Panc1 (cell line): ENCODE measurements at regions not wholly inside any gene's neighbourhood (a gene's known extent, or its start where the extent isn't known, plus 50 kb on each side); places are given as distances from the start of the nearest gene placed in this dataset.

Experiments used
- ATAC-seq: fragments of 200-7000 bp; cut with Tn5 transposase; 2 replicates; pipeline ENCODE4 v1.9.1; 2020; ENCODE audit warnings: mild to moderate bottlenecking, moderate library complexity
- BruUV-seq: library from RNA; stranded (reverse); fragments of 400-500 nt; replicated peaks from 2 replicates; lab custom pipeline; 2021; lab: Mats Ljungman, UMichigan
- CTCF ChIA-PET: fragments of 300-600 bp; sonication (Branson Sonifier 250); formaldehyde crosslinking; loops from one replicate; lab custom pipeline; 2022; ENCODE audit warnings: antibody characterized with exemption; lab: Charles Lee
- POLR2A ChIA-PET: fragments of 300-600 bp; sonication (Branson Sonifier 250); formaldehyde crosslinking; loops from one replicate; lab custom pipeline; 2022; ENCODE audit warnings: antibody characterized with exemption; lab: Charles Lee
- DNase-seq: peaks from one replicate; pipeline ENCODE4 v3.0.0-alpha.2; 2010; ENCODE audit warnings: low read depth, low spot score
- H3K27ac ChIP-seq: 2 replicates; pipeline ENCODE4 v1.5.1; 2011; ENCODE audit warnings: mild to moderate bottlenecking, low read length, inconsistent platforms
- H3K27me3 ChIP-seq: fragments of 200-500 bp; sonication (Bioruptor generic); 2 replicates; pipeline ENCODE4 v1.6.0; 2014; ENCODE audit warnings: low read length, inconsistent platforms; ENCODE audit not compliant: control insufficient read depth, insufficient read depth
- H3K36me3 ChIP-seq: fragments of 200-500 bp; sonication (Bioruptor generic); 2 replicates; pipeline ENCODE4 v1.5.1; 2014; ENCODE audit warnings: inconsistent platforms, mild to moderate bottlenecking, low read length, moderate library complexity; ENCODE audit not compliant: control insufficient read depth, insufficient read depth
- H3K4me1 ChIP-seq: 2 replicates; pipeline ENCODE4 v1.5.1; 2011; ENCODE audit warnings: inconsistent platforms, mild to moderate bottlenecking, low read length, moderate library complexity; ENCODE audit not compliant: control insufficient read depth, insufficient read depth
- H3K4me3 ChIP-seq, 2 experiments: 2 replicates each; pipeline ENCODE4 v1.5.1; 2011 to 2012; ENCODE audit warnings: low read depth in 2 of 2, low read length in 2 of 2, mild to moderate bottlenecking in 2 of 2, inconsistent platforms in 1 of 2, moderate library complexity in 1 of 2
- H3K9me3 ChIP-seq: fragments of 200-500 bp; sonication (Bioruptor generic); 2 replicates; pipeline ENCODE4 v1.5.1; 2014; ENCODE audit warnings: low read depth, mild to moderate bottlenecking, inconsistent platforms, low read length, moderate library complexity; ENCODE audit not compliant: control insufficient read depth, insufficient read depth
- CTCF ChIP-seq: fragments of 450-650 bp; IDR thresholded peaks from 2 replicates; pipeline ENCODE4 v1.5.1; 2017; ENCODE audit warnings: mild to moderate bottlenecking
- POLR2AphosphoS5 ChIP-seq: IDR thresholded peaks from 2 replicates; pipeline ENCODE4 v1.6.1; 2012; ENCODE audit warnings: mild to moderate bottlenecking, low read depth, low read length, moderate library complexity
- REST ChIP-seq, 2 experiments: IDR thresholded peaks; 2 replicates each; pipeline ENCODE4 v1.6.1; 2011 to 2012; ENCODE audit warnings: low read depth in 2 of 2, control low read depth in 1 of 2, low read length in 1 of 2, mild to moderate bottlenecking in 1 of 2, moderate library complexity in 1 of 2; ENCODE audit not compliant: insufficient read depth in 1 of 2
- SIN3A ChIP-seq: IDR thresholded peaks from 2 replicates; pipeline ENCODE4 v1.6.1; 2012; ENCODE audit warnings: low read depth, mild to moderate bottlenecking, low read length, moderate library complexity, borderline replicate concordance; ENCODE audit not compliant: insufficient read depth
- TCF7L2 ChIP-seq: IDR thresholded peaks from 2 replicates; pipeline ENCODE4 v1.6.1; 2011; ENCODE audit warnings: mild to moderate bottlenecking, low read depth, low read length, inconsistent platforms
- in situ Hi-C: cut with HindIII; loops from 2 replicates; pipeline ENCODE4 v1.10.0; 2016; ENCODE audit warnings: low sequenced_read_pairs, low pct_unique_long_range_greater_than_20kb
- intact Hi-C: fragments of 100-400 bp; cut with micrococcal nuclease; formaldehyde crosslinking; loops from one replicate; pipeline ENCODE4 v1.10.0; 2022; ENCODE audit not compliant: unreplicated experiment

- no TSS peak for BruUV-seq
- H3K36me3 ChIP-seq: no peaks in the 10 kb centered on the region
- H3K27ac ChIP-seq: no peak overlapping the region
- DNase-seq (no peak), ATAC-seq (no peak)
- no peaks in the 10 kb centered on the region for H3K9me3 ChIP-seq
- POLR2A ChIA-PET: no interaction called here
- no peaks in the 10 kb centered on the region for H3K27me3 ChIP-seq
- no peak for TF ChIP-seq REST (IDR thresholded peaks at IDR 0.05; ENCODE audit: insufficient read depth in 1 of 2, low read depth in 2 of 2, low read length in 1 of 2)
- no peak for TF ChIP-seq CTCF
- TF ChIP-seq POLR2AphosphoS5: no peak
- TF ChIP-seq TCF7L2: no peak
- TF ChIP-seq SIN3A: no peak
- in situ Hi-C loops: no loop called here
- CTCF ChIA-PET: no interaction called here
- intact Hi-C loops: no loop called here
- no peak overlapping the region for H3K4me3 ChIP-seq
- H3K4me1 ChIP-seq: no peaks in the 10 kb centered on the region
These were observed 124.8 kb downstream of the SAMD9 start for GRCh38 chr7:92992932-92993331.

GRCh38 chr7:92992483-92992882 is 125.3 kb downstream of the SAMD9 start:
- POLR2A ChIA-PET: no interaction called here
- Histone ChIP-seq H3K9me3 (no peaks in the 10 kb centered on the region), H3K4me3 (no peak overlapping the region), H3K36me3 (no peaks in the 10 kb centered on the region), H3K27ac (no peak overlapping the region; the same call in 1 of the 2 replicates), H3K27me3 (no peaks in the 10 kb centered on the region), H3K4me1 (no peaks in the 10 kb centered on the region)
- CTCF ChIA-PET: no interaction called here
- no TSS peak for BruUV-seq
- ATAC-seq (no peak), DNase-seq (no peak)
- in situ Hi-C loops (no loop called here), intact Hi-C loops (no loop called here)
- no peak for TF ChIP-seq REST (IDR thresholded peaks at IDR 0.05; ENCODE audit: insufficient read depth in 1 of 2, low read depth in 2 of 2, low read length in 1 of 2)
- TF ChIP-seq TCF7L2: no peak
- no peak for TF ChIP-seq SIN3A
- TF ChIP-seq POLR2AphosphoS5: no peak
- TF ChIP-seq CTCF: no peak
